ENCODE measurements at regions not wholly inside any gene's neighbourhood (a gene's known extent, or its start where the extent isn't known, plus 50 kb on each side); places are given as distances from the start of the nearest gene placed in this dataset.

DNA sequence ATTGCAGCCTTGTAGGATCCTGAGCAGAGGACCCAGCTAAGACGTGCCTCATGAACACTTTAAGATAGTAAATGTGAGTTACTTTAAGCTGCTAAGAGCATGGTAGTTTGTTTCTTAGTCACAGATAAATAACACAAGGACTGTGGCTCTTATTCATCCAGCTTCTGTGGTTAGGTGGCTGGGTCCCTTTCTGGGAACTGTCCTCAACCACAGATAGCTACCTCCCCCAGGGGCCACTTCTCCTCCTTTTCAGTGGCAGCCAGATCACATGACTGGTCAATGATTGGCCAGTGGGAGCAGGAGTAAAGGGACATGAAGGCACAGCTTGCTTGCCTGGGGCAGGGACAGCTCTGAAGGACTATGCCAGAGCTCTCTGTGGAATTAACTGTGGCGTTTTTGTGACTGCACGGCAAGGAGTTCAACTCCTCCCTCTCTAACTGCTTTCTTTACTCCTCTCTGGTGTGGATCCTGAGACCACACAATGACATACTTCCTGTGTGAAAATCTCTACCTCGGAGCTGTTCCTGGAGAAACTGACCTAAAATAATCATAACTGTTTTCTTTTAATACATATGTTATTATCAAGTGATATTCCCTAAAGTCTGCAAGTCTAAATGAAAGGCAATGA is 76.5 kb downstream of the NRN1 start:
- Histone ChIP-seq H3K27me3 (ENCODE audit: control insufficient read depth, insufficient read depth, low read length) (no peaks in the 10 kb centered on the region), H3K36me3 (ENCODE audit: control insufficient read depth, insufficient read depth, low read length) (no peaks in the 10 kb centered on the region), H3K4me3 (ENCODE audit: low read depth, low read length) (no peak overlapping the region)
- TF ChIP-seq, protein P1, sequence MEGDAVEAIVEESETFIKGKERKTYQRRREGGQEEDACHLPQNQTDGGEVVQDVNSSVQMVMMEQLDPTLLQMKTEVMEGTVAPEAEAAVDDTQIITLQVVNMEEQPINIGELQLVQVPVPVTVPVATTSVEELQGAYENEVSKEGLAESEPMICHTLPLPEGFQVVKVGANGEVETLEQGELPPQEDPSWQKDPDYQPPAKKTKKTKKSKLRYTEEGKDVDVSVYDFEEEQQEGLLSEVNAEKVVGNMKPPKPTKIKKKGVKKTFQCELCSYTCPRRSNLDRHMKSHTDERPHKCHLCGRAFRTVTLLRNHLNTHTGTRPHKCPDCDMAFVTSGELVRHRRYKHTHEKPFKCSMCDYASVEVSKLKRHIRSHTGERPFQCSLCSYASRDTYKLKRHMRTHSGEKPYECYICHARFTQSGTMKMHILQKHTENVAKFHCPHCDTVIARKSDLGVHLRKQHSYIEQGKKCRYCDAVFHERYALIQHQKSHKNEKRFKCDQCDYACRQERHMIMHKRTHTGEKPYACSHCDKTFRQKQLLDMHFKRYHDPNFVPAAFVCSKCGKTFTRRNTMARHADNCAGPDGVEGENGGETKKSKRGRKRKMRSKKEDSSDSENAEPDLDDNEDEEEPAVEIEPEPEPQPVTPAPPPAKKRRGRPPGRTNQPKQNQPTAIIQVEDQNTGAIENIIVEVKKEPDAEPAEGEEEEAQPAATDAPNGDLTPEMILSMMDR (IDR thresholded peaks at IDR 0.05; ENCODE audit: insufficient read depth, low read length, severe bottlenecking): no peak
- FAIRE-seq (no peak), DNase-seq (ENCODE audit: low read depth) (no peak)

GRCh38 chr6:5923840-5924239 is 82.9 kb downstream of the NRN1 start:
- H3K27me3 ChIP-seq (ENCODE audit: control insufficient read depth, insufficient read depth, low read length): no peaks in the 10 kb centered on the region
- DNase-seq (ENCODE audit: low read depth) (no peak), FAIRE-seq (no peak)
- TF ChIP-seq, protein P1 (IDR thresholded peaks at IDR 0.05; ENCODE audit: insufficient read depth, low read length, severe bottlenecking): no peak
- no peaks in the 10 kb centered on the region for H3K36me3 ChIP-seq (ENCODE audit: control insufficient read depth, insufficient read depth, low read length)
- no peak overlapping the region for H3K4me3 ChIP-seq (ENCODE audit: low read depth, low read length)

GRCh38 chr6:5922230-5922629 is 84.5 kb downstream of the NRN1 start:
- no peak for DNase-seq (ENCODE audit: low read depth)

GRCh38 chr6:5909721-5910120 is 97.0 kb downstream of the NRN1 start:
- no peak overlapping the region for H3K4me3 ChIP-seq (ENCODE audit: low read depth, low read length)
- no peaks in the 10 kb centered on the region for H3K36me3 ChIP-seq (ENCODE audit: control insufficient read depth, insufficient read depth, low read length)
- H3K27me3 ChIP-seq (ENCODE audit: control insufficient read depth, insufficient read depth, low read length): no peaks in the 10 kb centered on the region
- TF ChIP-seq, protein P1 (IDR thresholded peaks at IDR 0.05; ENCODE audit: insufficient read depth, low read length, severe bottlenecking): no peak
- no peak for FAIRE-seq
- DNase-seq (ENCODE audit: low read depth): no peak

More at GRCh38 chr6:5922230-5922629, 84.5 kb downstream of the NRN1 start:
- TF ChIP-seq, protein P1 (IDR thresholded peaks at IDR 0.05; ENCODE audit: insufficient read depth, low read length, severe bottlenecking): no peak
- FAIRE-seq: no peak
- no peak overlapping the region for H3K4me3 ChIP-seq (ENCODE audit: low read depth, low read length)
- no peaks in the 10 kb centered on the region for H3K27me3 ChIP-seq (ENCODE audit: control insufficient read depth, insufficient read depth, low read length)
- no peaks in the 10 kb centered on the region for H3K36me3 ChIP-seq (ENCODE audit: control insufficient read depth, insufficient read depth, low read length)

DNA sequence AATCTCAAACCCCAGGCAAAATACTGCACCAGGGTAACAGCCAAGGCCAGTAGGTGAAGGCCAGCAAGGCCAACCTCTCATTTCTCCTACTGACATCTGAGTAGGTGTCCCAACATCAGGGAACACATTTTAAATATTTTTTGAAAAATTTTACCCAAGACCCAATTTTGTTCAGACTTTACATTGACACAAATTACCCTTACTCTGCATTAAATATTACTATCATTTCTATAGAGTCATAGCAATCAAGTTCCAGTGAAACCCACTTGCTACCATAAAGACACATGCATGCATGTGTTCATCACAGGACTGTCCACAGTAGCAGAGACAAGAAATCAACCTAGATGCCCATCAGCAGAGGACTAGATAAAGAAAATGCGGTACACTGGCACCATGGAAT is 99.9 kb downstream of the NRN1 start:
- Histone ChIP-seq H3K36me3 (ENCODE audit: control insufficient read depth, insufficient read depth, low read length) (no peaks in the 10 kb centered on the region), H3K27me3 (ENCODE audit: control insufficient read depth, insufficient read depth, low read length) (no peaks in the 10 kb centered on the region), H3K4me3 (ENCODE audit: low read depth, low read length) (no peak overlapping the region)
- TF ChIP-seq, protein P1 (IDR thresholded peaks at IDR 0.05; ENCODE audit: insufficient read depth, low read length, severe bottlenecking): no peak
- DNase-seq (ENCODE audit: low read depth): no peak
- no peak for FAIRE-seq

DNA sequence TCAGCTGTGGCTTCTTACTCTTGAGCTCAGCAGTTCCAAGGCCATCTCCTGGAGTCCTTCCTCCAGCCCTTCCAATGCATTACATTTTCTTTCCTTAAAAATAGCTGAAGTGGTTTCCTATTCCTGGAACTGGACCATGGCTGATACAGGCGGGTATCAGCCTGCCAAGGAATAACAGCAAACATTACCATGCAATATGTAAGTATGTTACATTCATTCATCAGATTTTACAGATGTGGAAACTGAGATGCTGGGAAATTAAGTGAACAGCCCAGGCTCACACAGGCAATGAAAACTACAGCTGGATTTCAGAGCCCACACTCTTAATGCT is 100.4 kb downstream of the NRN1 start:
- DNase-seq (ENCODE audit: low read depth): no peak
- Histone ChIP-seq H3K4me3 (ENCODE audit: low read depth, low read length) (no peak overlapping the region), H3K36me3 (ENCODE audit: control insufficient read depth, insufficient read depth, low read length) (no peaks in the 10 kb centered on the region), H3K27me3 (ENCODE audit: control insufficient read depth, insufficient read depth, low read length) (no peaks in the 10 kb centered on the region)
- FAIRE-seq: no peak
- TF ChIP-seq, protein P1 (IDR thresholded peaks at IDR 0.05; ENCODE audit: insufficient read depth, low read length, severe bottlenecking): no peak
